ENCODE measurements at regions not wholly inside any gene's neighbourhood (a gene's known extent, or its start where the extent isn't known, plus 50 kb on each side); places are given as distances from the start of the nearest gene placed in this dataset.

- no peak for TF ChIP-seq TRIM28 (IDR thresholded peaks at IDR 0.05; ENCODE audit: borderline replicate concordance, low read length)
- TF ChIP-seq ZNF664 (tag by site-specific recombination; IDR thresholded peaks at IDR 0.05): no peak
- TF ChIP-seq CTCF (tag by site-specific recombination; IDR thresholded peaks at IDR 0.05): no peak
- no peak for TF ChIP-seq ZNF510 (tag by site-specific recombination; IDR thresholded peaks at IDR 0.05; ENCODE audit: insufficient replicate concordance)
- no peak for TF ChIP-seq ZBTB21 (tag by site-specific recombination; IDR thresholded peaks at IDR 0.05)
- TF ChIP-seq ZNF596 (tag by site-specific recombination; IDR thresholded peaks at IDR 0.05): no peak
- no peak for TF ChIP-seq ZNF24 (tag by site-specific recombination; IDR thresholded peaks at IDR 0.05)
- TF ChIP-seq SP2 (tag by site-specific recombination; IDR thresholded peaks at IDR 0.05): no peak
- TF ChIP-seq ZNF433 (tag by site-specific recombination; IDR thresholded peaks at IDR 0.05; ENCODE audit: low read depth): no peak
- no peak for TF ChIP-seq ZNF707 (tag by site-specific recombination; IDR thresholded peaks at IDR 0.05)
- no peak for TF ChIP-seq SP3 (tag by site-specific recombination; IDR thresholded peaks at IDR 0.05)
- TF ChIP-seq ZNF777 (tag by site-specific recombination; IDR thresholded peaks at IDR 0.05; ENCODE audit: borderline replicate concordance): no peak
- no peak for TF ChIP-seq ZNF501 (tag by site-specific recombination; IDR thresholded peaks at IDR 0.05)
- TF ChIP-seq, protein P1, sequence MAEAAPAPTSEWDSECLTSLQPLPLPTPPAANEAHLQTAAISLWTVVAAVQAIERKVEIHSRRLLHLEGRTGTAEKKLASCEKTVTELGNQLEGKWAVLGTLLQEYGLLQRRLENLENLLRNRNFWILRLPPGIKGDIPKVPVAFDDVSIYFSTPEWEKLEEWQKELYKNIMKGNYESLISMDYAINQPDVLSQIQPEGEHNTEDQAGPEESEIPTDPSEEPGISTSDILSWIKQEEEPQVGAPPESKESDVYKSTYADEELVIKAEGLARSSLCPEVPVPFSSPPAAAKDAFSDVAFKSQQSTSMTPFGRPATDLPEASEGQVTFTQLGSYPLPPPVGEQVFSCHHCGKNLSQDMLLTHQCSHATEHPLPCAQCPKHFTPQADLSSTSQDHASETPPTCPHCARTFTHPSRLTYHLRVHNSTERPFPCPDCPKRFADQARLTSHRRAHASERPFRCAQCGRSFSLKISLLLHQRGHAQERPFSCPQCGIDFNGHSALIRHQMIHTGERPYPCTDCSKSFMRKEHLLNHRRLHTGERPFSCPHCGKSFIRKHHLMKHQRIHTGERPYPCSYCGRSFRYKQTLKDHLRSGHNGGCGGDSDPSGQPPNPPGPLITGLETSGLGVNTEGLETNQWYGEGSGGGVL (tag by site-specific recombination; IDR thresholded peaks at IDR 0.05): no peak
Observed at GRCh38 chr5:11997942-11998341, 93.7 kb upstream of the CTNND2 start.
